AG04450 (cell line): ENCODE measurements at regions not wholly inside any gene's neighbourhood (a gene's known extent, or its start where the extent isn't known, plus 50 kb on each side); places are given as distances from the start of the nearest gene placed in this dataset.

ENCODE experiments used
- CTCF ChIA-PET: fragments of 300-600, 350-600 bp; formaldehyde crosslinking; extraction: SDS; loops from one replicate; lab custom pipeline; 2022; ENCODE audit warnings: antibody characterized with exemption, inconsistent platforms; lab: Charles Lee
- POLR2A ChIA-PET: fragments of 350-600 bp; formaldehyde crosslinking; extraction: SDS; loops from one replicate; lab custom pipeline; 2021; ENCODE audit warnings: antibody characterized with exemption, inconsistent platforms; lab: Yijun Ruan, JAX
- DNase-seq: peaks from one replicate; pipeline ENCODE4 v3.0.0-alpha.2; 2011; ENCODE audit warnings: low read depth, low spot score
- H3K27ac ChIP-seq: one replicate; pipeline ENCODE4 v1.5.1; 2012; ENCODE audit warnings: low read depth, low read length, control low read depth
- H3K27me3 ChIP-seq: one replicate; pipeline ENCODE4 v1.6.0; 2012; ENCODE audit warnings: low read length; ENCODE audit not compliant: control insufficient read depth, insufficient read depth
- H3K4me3 ChIP-seq: 2 replicates; pipeline ENCODE4 v1.5.1; 2011; ENCODE audit warnings: mild to moderate bottlenecking, low read depth, low read length, control low read depth
- H3K9me3 ChIP-seq: 2 replicates; pipeline ENCODE4 v1.5.1; 2012; ENCODE audit warnings: low read length; ENCODE audit not compliant: control insufficient read depth, insufficient read depth
- TF ChIP-seq, protein P1 (sequence below): IDR thresholded peaks from 2 replicates; pipeline ENCODE4 v1.5.1; 2011; ENCODE audit warnings: low read depth, low read length, control low read depth, inconsistent platforms

DNA sequence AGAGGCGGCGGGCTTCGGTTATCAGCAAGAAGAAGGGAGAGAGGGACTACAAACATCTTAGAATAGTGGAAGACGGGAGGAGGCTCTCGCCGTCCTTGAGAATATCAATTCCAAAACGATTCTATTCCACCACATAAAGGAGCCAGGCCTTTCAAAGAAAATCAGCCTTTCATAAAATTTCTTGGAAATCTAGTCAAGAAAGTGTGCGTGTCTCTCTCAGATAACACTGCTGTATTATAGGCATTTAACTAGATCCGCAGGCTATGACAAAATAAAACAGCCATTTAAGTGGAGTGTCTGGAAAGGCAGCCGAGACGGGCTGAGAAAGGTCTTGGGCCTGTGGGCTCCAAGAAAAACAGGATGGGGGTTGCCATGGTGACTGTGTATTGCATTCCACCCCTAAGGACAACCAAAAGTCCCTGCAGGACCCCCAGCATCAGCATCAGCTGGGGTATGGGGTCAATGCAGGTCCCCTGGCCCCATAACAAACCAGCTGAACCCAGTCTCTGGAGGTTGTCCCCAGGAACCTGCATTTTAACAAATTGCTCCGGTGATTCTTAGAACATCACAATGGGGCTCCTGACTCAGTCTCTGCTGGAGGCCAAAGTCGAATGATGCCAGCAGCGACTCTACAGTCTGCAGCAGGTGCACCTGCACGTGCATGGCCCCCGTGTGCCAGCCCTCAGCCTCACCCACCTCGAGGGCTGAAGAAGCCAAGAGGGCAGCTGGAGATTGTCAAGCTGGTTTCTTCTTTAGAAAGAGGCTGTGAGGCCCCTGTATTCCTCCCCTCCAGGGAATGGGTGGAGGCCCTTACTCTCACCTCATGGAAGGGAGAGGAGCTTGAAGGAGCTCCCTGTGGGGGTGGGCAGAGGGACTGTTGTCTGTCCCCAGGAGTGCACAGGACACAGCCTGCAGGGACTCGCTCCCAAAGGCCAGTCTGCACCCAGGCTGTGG is 287.4 kb downstream of the NPHP4 start:
- Histone ChIP-seq H3K27me3 (no peaks in the 10 kb centered on the region), H3K4me3 (no peak overlapping the region), H3K9me3 (peaks cover 67% of the 10 kb centered on the region), H3K27ac (no peak overlapping the region)
- ChIA-PET CTCF (no interaction called here), POLR2A (no interaction called here)
- TF ChIP-seq, protein P1, sequence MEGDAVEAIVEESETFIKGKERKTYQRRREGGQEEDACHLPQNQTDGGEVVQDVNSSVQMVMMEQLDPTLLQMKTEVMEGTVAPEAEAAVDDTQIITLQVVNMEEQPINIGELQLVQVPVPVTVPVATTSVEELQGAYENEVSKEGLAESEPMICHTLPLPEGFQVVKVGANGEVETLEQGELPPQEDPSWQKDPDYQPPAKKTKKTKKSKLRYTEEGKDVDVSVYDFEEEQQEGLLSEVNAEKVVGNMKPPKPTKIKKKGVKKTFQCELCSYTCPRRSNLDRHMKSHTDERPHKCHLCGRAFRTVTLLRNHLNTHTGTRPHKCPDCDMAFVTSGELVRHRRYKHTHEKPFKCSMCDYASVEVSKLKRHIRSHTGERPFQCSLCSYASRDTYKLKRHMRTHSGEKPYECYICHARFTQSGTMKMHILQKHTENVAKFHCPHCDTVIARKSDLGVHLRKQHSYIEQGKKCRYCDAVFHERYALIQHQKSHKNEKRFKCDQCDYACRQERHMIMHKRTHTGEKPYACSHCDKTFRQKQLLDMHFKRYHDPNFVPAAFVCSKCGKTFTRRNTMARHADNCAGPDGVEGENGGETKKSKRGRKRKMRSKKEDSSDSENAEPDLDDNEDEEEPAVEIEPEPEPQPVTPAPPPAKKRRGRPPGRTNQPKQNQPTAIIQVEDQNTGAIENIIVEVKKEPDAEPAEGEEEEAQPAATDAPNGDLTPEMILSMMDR = no peak
- DNase-seq = no peak

DNA sequence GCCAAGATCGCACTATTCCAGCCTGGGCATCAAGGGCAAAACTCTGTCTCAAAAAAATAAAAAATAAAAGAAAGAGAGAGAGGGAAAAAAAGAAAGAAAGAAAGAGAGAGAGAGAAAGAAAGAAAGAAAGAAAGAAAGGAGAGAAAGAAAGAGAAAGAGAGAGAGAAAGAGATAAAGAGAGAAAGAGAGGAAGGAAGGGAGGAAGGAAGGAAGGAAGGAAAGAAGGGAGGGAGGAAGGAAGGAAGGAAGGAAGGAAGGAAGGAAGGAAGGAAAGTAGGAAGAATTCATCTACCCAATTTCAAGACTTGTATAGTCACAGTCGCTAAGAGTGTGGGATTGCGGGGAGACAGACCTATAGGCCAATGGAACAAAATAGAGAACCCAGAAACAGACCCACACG is 290.6 kb downstream of the NPHP4 start:
- Histone ChIP-seq H3K9me3 (peaks cover 55% of the 10 kb centered on the region), H3K4me3 (no peak overlapping the region), H3K27me3 (no peaks in the 10 kb centered on the region), H3K27ac (no peak overlapping the region)
- CTCF ChIA-PET = no interaction called here
- TF ChIP-seq, protein P1 = no peak
- POLR2A ChIA-PET = no interaction called here
- DNase-seq = no peak

DNA sequence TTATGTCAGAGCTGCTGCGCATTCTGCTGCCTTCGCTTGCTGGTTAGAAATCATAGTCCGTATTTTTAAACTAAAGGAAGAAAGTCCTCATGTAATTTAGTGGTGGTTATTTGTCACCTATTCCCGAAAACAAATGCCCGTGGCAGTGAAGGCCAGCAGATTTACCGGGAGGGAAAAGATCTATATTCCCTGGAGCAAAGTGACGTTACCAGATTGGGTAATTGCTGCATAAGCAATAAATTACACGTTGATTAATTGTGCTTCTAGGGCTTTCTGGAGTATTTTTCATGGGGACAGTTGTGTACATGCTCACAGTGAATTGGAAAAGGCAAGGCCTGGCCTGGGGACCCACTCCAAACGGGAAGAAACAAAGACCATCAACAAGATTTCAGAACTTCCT is 298.7 kb downstream of the NPHP4 start:
- H3K27me3 ChIP-seq = no peaks in the 10 kb centered on the region

DNA sequence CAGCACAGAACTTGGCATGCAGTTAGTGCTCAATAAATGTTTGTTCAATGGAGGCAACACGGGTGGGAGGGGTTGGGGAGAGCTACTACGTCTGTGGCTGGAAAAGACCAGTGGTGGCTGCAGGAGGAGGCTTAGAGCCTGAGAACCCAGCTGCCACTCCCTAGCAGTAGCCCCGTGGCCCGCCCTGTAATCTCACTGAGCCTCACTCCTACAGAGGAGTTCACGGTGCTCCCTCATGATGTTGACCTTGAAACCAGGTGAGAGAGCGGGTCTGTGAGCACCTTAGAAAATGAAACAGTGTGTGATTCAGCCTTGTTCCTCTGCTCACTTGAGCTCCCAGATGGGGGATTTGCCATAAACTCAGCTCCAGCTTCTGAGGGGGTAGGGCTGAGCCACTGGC is 299.6 kb downstream of the NPHP4 start:
- POLR2A ChIA-PET = no interaction called here
- DNase-seq = no peak
- TF ChIP-seq, protein P1 = no peak
- no peak overlapping the region for H3K4me3 ChIP-seq
- CTCF ChIA-PET = no interaction called here
- no peak overlapping the region for H3K27ac ChIP-seq
- no peaks in the 10 kb centered on the region for H3K27me3 ChIP-seq
- H3K9me3 ChIP-seq = peaks cover 61% of the 10 kb centered on the region

More for the DNA sequence above, 298.7 kb downstream of the NPHP4 start:
- ChIA-PET CTCF (no interaction called here), POLR2A (no interaction called here)
- Histone ChIP-seq H3K9me3 (peaks cover 62% of the 10 kb centered on the region), H3K4me3 (no peak overlapping the region), H3K27ac (no peak overlapping the region)
- TF ChIP-seq, protein P1 = no peak
- DNase-seq = no peak

DNA sequence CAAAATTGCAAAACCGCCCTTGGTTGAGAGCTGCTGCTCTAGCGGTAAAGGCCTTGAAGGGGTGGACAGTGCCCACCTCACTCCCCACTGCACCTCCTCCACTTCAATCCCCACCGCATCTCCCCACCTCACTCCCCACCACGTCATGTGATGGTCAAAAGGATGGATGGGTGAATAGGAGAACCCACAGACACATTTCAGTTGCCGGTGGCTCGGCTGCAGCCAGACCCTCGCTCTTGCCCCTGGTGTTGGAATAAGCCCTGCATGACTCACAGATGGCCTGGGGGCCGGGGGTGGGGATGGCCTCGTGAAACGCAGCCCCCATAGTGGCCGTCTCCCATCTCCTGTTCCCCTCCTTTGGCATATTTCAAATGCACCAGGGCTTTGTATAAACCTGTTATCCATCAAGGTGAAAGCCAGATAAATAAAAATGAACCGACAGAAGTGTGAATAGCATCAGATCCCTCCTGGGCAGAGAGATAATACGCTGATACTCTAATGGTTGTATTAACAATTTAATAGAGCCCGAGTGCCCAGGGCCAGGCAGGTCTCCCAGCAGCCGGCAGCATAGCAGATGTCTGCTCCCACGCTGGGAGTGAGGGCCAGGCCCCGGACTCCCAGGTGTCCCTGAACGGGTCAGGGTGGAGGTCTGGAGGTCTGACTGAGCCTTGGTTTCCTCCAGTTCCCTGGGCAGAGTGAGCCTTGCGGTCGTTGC is 300.3 kb downstream of the NPHP4 start:
- Histone ChIP-seq H3K27ac (no peak overlapping the region), H3K27me3 (no peaks in the 10 kb centered on the region), H3K4me3 (no peak overlapping the region), H3K9me3 (peaks cover 63% of the 10 kb centered on the region)
- TF ChIP-seq, protein P1 = no peak
- CTCF ChIA-PET = no interaction called here
- POLR2A ChIA-PET = no interaction called here
- DNase-seq = no peak
